ENCODE measurements at regions not wholly inside any gene's neighbourhood (a gene's known extent, or its start where the extent isn't known, plus 50 kb on each side); places are given as distances from the start of the nearest gene placed in this dataset.

GRCh38 chr6:139500977-139501376, 126.5 kb upstream of the CITED2 start:
- in situ Hi-C loops (cut with MboI; ENCODE audit: low sequenced_read_pairs, unreplicated experiment), result no loop called here
- DNase-seq (ENCODE audit: low spot score), result no peak
- no peak for TF ChIP-seq CTCF (IDR thresholded peaks at IDR 0.05; ENCODE audit: borderline replicate concordance, control extremely low read depth, extremely low read depth, insufficient read depth, missing control alignments)

GRCh38 chr6:139498715-139499114, 124.3 kb upstream of the CITED2 start:
- in situ Hi-C loops (cut with MboI; ENCODE audit: low sequenced_read_pairs, unreplicated experiment), result no loop called here
- no peak for DNase-seq (ENCODE audit: low spot score)
- TF ChIP-seq CTCF (IDR thresholded peaks at IDR 0.05; ENCODE audit: borderline replicate concordance, control extremely low read depth, extremely low read depth, insufficient read depth, missing control alignments), result no peak

GRCh38 chr6:139497345-139497961, 123.0 kb upstream of the CITED2 start:
- in situ Hi-C loops (cut with MboI; ENCODE audit: low sequenced_read_pairs, unreplicated experiment), result no loop called here
- TF ChIP-seq CTCF (IDR thresholded peaks at IDR 0.05; ENCODE audit: borderline replicate concordance, control extremely low read depth, extremely low read depth, insufficient read depth, missing control alignments), result no peak
- DNase-seq (ENCODE audit: low spot score), result no peak

- no peak for TF ChIP-seq CTCF (IDR thresholded peaks at IDR 0.05; ENCODE audit: borderline replicate concordance, control extremely low read depth, extremely low read depth, insufficient read depth, missing control alignments)
- in situ Hi-C loops (cut with MboI; ENCODE audit: low sequenced_read_pairs, unreplicated experiment), result no loop called here
- no peak for DNase-seq (ENCODE audit: low spot score)
Measured at GRCh38 chr6:139496654-139497344, 122.4 kb upstream of the CITED2 start.

GRCh38 chr6:139494376-139494990, 120.0 kb upstream of the CITED2 start:
- DNase-seq (ENCODE audit: low spot score), result no peak
- TF ChIP-seq CTCF (IDR thresholded peaks at IDR 0.05; ENCODE audit: borderline replicate concordance, control extremely low read depth, extremely low read depth, insufficient read depth, missing control alignments), result no peak
- in situ Hi-C loops (cut with MboI; ENCODE audit: low sequenced_read_pairs, unreplicated experiment), result no loop called here

- in situ Hi-C loops (cut with MboI; ENCODE audit: low sequenced_read_pairs, unreplicated experiment), result no loop called here
- no peak for TF ChIP-seq CTCF (IDR thresholded peaks at IDR 0.05; ENCODE audit: borderline replicate concordance, control extremely low read depth, extremely low read depth, insufficient read depth, missing control alignments)
- DNase-seq (ENCODE audit: low spot score), result no peak
Measured at GRCh38 chr6:139490482-139490881, 116.0 kb upstream of the CITED2 start.
